ENCODE measurements at regions not wholly inside any gene's neighbourhood (a gene's known extent, or its start where the extent isn't known, plus 50 kb on each side); places are given as distances from the start of the nearest gene placed in this dataset.
"Not testable (repeated sequence)": the region's sequence is repeated elsewhere in the genome, so short reads cannot be mapped to it uniquely, and the experiment has no call there.

DNA sequence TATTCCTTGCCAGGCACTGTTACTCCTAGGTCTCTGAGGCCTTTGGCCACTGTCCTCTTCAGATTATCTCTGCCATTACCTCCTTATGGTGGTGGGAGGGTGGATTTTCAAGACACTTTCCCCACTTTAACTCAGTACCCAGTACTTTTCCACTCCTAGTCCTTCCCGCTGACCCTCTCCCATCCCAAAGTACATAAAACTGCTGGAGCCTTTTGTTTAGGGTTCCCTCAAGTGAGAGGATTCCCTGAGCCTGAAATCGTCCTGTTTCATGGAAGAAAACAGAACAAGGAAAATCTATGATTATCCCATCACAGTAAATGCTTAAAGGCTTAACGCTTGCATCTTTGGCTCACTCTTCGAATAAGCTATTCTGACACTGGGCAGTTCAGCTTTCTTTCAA lies 1742.5 kb upstream of the ADGRL3 start:
- intact Hi-C loops (cut with DNase I): no loop called here
- Histone ChIP-seq H3K27ac (no peak overlapping the region), H3K36me3 (no peaks in the 10 kb centered on the region), H3K4me1 (no peaks in the 10 kb centered on the region), H3K9me3 (no peaks in the 10 kb centered on the region), H3K27me3 (no peaks in the 10 kb centered on the region), H3K4me3 (no peak overlapping the region)
- ATAC-seq: no peak
- 68% methylated on average over 4 of the region's 4 CpGs for WGBS (ENCODE audit: insufficient coverage, low coverage, low lambda C conversion rate, missing lambda C conversion rate)
- TF ChIP-seq CTCF (IDR thresholded peaks at IDR 0.05) (no peak), POLR2A (IDR thresholded peaks at IDR 0.05) (no peak)
- DNase-seq: no peak

GRCh38 chr4:59484944-59485343 lies 1715.2 kb upstream of the ADGRL3 start:
- Histone ChIP-seq H3K4me3 (no peak overlapping the region), H3K4me1 (no peaks in the 10 kb centered on the region), H3K9me3 (no peaks in the 10 kb centered on the region), H3K27ac (no peak overlapping the region), H3K27me3 (no peaks in the 10 kb centered on the region), H3K36me3 (no peaks in the 10 kb centered on the region)
- intact Hi-C loops (cut with DNase I): no loop called here
- DNase-seq (no peak), ATAC-seq (no peak)
- no peak for TF ChIP-seq CTCF (IDR thresholded peaks at IDR 0.05)
- WGBS (ENCODE audit: insufficient coverage, low coverage, low lambda C conversion rate, missing lambda C conversion rate): 25% methylated on average over 1 of the region's 1 CpG

DNA sequence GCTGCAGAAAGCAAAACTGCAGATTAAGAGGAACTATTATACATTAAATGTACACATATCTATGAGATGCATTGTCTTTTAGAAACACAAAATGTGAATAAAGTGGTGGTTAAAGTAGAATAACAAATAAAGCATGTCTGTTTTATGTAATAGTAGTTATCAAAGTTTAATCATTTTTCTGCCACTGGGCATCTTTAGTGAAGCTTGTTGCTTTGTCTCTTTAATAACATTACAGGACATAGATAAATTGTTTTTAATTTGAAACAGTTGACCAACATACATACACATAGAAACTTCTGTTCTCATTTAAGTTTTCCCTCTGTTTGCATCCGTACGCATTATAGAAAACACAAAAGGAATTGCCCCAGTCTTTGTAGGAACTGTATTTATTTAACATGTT lies 1700.0 kb upstream of the ADGRL3 start:
- ATAC-seq: no peak
- no peaks in the 10 kb centered on the region for H3K27me3 ChIP-seq
- no peak for DNase-seq
- H3K4me3 ChIP-seq: no peak overlapping the region
- intact Hi-C loops (cut with DNase I): no loop called here
- H3K27ac ChIP-seq: no peak overlapping the region
- no peaks in the 10 kb centered on the region for H3K9me3 ChIP-seq
- H3K36me3 ChIP-seq: no peaks in the 10 kb centered on the region
- H3K4me1 ChIP-seq: no peaks in the 10 kb centered on the region
- TF ChIP-seq CTCF (IDR thresholded peaks at IDR 0.05) (no peak), POLR2A (IDR thresholded peaks at IDR 0.05) (no peak)
- WGBS (ENCODE audit: insufficient coverage, low coverage, low lambda C conversion rate, missing lambda C conversion rate): 86% methylated on average over 2 of the region's 2 CpGs

DNA sequence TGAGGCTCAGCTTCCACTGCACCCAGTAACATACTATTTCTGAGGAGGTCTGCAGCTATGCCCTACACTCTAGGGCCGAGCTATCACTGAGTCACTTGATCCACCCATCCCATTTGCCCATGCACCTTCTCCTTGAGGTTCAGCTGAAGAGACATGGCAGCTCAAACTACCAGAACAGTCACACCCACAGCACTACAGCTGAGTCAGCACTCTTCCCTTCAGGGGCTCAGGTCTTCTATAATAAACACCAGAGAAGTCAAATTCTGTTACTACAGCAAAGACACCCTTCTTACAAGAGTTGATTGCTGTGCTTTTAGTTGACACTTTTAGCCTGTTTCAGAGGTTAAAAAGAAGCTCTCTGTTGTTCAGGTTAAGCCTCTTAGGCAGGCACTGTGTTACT lies 1696.4 kb upstream of the ADGRL3 start:
- DNase-seq (no peak), ATAC-seq (no peak)
- no CpG with 5 or more reads among the region's 1 CpG for WGBS (ENCODE audit: insufficient coverage, low coverage, low lambda C conversion rate, missing lambda C conversion rate)
- no peaks in the 10 kb centered on the region for H3K27me3 ChIP-seq
- H3K4me3 ChIP-seq: no peak overlapping the region
- no peaks in the 10 kb centered on the region for H3K9me3 ChIP-seq
- intact Hi-C loops (cut with DNase I): no loop called here
- H3K27ac ChIP-seq: no peak overlapping the region
- no peaks in the 10 kb centered on the region for H3K4me1 ChIP-seq
- no peak for TF ChIP-seq CTCF (IDR thresholded peaks at IDR 0.05)
- no peak for TF ChIP-seq POLR2A (IDR thresholded peaks at IDR 0.05)
- no peaks in the 10 kb centered on the region for H3K36me3 ChIP-seq

- DNase-seq; H3K9me3 ChIP-seq; H3K4me3 ChIP-seq; ATAC-seq; H3K36me3 ChIP-seq; H3K27ac ChIP-seq; H3K4me1 ChIP-seq; intact Hi-C loops (cut with DNase I); H3K27me3 ChIP-seq: not testable (repeated sequence)
- WGBS (ENCODE audit: insufficient coverage, low coverage, low lambda C conversion rate, missing lambda C conversion rate): 85% methylated on average over 11 of the region's 11 CpGs
Observed at GRCh38 chr4:59511809-59512208, 1688.3 kb upstream of the ADGRL3 start.

All from right lobe of liver (tissue), 6 donors.